HG03520 (cell line): ENCODE measurements at regions not wholly inside any gene's neighbourhood (a gene's known extent, or its start where the extent isn't known, plus 50 kb on each side); places are given as distances from the start of the nearest gene placed in this dataset.

ENCODE experiments used
- ATAC-seq: cut with Tn5 transposase; IDR thresholded peaks from one replicate; pipeline ENCODE4 v1.9.1; 2021; ENCODE audit warnings: mild to moderate bottlenecking, moderate library complexity; ENCODE audit not compliant: unreplicated experiment

GRCh38 chr2:177077778-177078177 is 134.8 kb upstream of the HNRNPA3 start:
- ATAC-seq = no peak

DNA sequence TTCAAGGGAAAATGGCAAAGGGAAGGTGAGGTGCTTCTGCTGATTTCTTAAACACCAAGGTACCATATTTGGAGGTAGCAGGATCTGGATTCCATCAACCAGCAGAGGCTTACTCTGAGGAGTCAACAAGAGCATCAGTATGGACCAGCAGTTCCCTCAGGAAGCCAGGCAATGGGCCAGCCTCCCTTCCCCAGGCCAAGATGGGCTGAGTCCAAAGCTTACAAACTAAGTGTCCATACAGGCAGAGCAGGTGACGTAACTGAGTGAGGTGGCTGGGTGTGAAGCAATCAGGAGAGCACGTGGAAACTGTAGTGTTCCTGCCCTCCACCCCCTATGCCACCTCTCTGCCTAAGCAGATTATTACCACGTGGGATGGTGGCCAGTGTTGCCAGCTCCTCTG is 134.2 kb upstream of the HNRNPA3 start:
- ATAC-seq = no peak

DNA sequence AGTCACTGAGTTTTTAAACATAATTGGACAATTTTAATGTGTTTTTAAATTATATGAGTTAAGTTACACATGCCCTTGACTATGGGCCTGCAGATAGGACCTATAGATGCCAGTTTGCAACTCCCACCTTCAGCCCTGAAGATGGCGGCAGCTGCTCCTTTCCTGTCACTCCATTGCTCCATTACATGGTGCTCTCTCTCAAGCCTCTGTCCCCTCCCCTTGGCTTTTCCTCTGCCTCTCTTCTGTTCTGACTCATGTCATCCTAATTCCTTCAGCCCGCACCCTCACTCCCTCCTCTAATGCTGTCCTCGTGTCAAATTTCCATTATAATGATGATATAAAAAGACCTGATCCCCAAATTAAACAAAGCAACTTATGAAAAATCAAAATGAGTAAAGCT is 133.7 kb upstream of the HNRNPA3 start:
- ATAC-seq = no peak

- ATAC-seq = no peak
Observed at GRCh38 chr2:177080746-177081284, 131.8 kb upstream of the HNRNPA3 start.

- no peak for ATAC-seq
Observed at GRCh38 chr2:177084607-177085006, 128.0 kb upstream of the HNRNPA3 start.

DNA sequence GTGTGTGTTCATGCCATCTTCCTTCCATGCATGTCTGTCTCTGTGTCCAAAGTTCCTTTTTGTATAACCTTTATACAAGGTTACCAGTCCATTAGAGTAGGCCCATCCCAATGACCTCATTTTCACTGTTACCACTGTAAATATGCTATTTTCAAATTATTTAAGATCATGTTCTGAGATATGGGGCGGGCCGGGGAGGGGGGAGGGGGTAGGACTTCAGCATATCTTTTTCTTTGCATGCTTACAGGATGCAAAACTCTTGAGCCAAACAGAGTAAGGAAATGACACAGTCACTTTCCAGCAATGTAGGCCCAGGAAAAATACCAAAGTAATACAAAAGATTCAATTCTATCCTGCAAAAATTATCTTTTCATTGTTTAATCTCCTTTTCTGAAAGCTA is 124.1 kb upstream of the HNRNPA3 start:
- ATAC-seq = no peak

GRCh38 chr2:177090967-177091366 is 121.6 kb upstream of the HNRNPA3 start:
- ATAC-seq = no peak

DNA sequence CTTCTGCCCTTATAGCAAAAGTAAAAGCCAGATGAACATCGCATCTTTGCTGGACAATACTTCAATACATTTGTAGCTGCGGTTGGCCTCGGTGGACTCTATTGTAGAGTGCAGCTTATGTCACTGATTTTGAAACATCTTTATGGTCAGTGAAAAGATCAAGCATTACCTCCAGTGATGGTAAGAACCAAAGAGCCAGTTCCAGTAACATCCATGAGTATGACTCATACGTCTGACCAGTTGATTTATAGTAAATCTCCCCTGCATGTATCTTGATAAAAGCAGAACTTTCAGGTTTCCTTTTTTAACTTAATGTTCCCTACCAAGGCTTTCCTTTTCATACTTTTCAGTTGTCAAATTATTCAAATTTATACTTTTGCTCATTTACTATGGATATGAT is 119.2 kb upstream of the HNRNPA3 start:
- no peak for ATAC-seq

- no peak for ATAC-seq
Observed at GRCh38 chr2:177098001-177098613, 114.5 kb upstream of the HNRNPA3 start.

GRCh38 chr2:177101930-177102329 is 110.7 kb upstream of the HNRNPA3 start:
- ATAC-seq = no peak

DNA sequence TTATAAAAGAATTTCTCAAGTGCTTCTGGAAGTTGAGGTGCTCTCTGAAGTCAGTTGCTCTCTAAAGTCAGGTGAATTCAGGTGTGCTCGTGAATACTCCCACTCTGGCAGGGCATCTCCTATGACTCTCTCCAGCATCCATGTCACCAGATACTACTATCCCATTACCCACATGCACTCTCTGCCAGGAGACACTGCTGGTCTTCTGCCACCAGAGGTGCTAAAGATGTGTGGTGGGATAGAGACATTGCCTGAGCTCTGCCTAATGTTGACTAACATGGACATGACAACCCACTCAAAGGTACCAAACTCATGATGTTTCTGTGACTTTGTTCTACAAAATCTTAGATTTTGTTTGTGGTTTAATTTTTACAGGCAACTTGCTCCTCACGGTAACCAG is 106.4 kb upstream of the HNRNPA3 start:
- ATAC-seq = no peak

DNA sequence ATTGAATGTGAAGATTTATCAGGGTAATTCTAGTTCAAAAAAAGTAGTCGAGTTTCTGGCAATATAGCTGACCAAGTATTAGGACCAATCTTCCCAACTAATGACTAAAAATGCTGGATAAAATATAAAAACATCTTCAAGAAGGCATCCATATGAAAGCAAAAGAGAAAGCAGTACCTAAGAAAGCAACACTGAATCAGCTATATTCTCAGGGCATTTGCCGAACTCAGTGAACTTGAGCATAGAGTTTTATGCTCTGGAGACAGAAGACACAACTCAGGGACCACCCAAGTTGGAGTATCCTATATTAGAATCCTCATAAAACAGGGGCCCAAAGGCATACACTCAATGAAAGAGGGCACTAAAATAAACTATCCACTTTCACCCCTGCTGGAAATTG is 103.7 kb upstream of the HNRNPA3 start:
- no peak for ATAC-seq

GRCh38 chr2:177114712-177115111 is 97.9 kb upstream of the HNRNPA3 start:
- no peak for ATAC-seq

GRCh38 chr2:177117755-177118154 is 94.8 kb upstream of the HNRNPA3 start:
- ATAC-seq = no peak

DNA sequence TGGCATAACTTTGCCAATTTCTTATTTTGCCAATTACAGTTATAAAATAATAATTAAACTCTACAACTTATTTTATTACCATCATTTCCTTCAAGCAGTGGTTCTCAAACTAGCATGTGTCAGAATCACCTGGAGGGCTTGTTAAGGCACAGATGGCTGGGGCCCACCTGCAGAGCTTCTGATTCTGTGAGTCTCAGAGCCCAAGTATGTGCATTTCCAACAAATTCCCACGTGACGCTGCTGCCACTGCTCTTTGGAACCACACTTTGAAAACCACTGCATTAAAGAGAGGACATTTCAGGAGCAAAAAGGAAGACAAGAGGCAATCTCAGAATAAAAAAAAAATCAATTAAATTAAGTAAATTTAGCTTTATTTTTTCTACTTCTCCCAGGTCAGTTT is 94.0 kb upstream of the HNRNPA3 start:
- ATAC-seq = no peak

DNA sequence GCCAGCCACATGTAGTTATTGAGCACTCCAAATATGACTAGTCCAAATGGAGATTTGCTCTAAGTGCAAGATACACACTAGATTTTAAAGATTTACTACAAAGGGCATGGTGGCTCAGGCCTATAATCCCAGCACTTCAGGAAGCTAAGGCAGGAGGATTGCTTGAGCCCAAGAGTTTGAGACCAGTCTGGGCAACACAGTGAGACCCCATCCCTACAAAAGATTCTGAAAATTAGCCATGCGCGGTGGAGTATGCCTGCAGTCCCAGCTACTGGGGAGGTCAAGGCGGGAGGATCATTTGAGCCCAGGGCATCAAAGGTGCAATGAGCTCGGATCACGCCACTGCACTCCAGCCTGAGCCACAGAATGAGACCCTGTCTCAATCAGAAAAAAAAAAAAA is 93.5 kb upstream of the HNRNPA3 start:
- no peak for ATAC-seq

- no peak for ATAC-seq
Observed at GRCh38 chr2:177123048-177123447, 89.5 kb upstream of the HNRNPA3 start.

- ATAC-seq = no peak
Observed at GRCh38 chr2:177124371-177124770, 88.2 kb upstream of the HNRNPA3 start.

DNA sequence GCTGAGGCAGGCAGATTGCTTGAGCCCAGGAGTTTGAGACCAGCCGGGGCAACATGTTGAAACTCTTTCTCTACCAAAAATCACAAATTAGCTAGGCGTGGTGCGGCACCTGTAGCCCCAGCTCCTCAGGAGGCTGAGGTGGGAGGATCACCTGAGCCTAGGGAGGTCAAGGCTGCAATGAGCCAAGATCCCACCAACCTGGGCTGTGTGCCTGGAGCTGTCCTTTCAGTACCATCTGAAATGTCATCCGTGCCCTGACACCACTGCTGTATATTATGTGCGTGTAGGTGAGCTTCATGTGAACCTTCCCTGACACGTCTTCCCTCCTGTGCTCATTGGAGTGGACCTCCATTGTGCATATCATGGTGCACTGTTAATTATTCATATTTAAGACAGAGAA is 84.8 kb upstream of the HNRNPA3 start:
- ATAC-seq = no peak

- no peak for ATAC-seq
Observed at GRCh38 chr2:177129610-177130009, 83.0 kb upstream of the HNRNPA3 start.

GRCh38 chr2:177131858-177132257 is 80.7 kb upstream of the HNRNPA3 start:
- no peak for ATAC-seq

DNA sequence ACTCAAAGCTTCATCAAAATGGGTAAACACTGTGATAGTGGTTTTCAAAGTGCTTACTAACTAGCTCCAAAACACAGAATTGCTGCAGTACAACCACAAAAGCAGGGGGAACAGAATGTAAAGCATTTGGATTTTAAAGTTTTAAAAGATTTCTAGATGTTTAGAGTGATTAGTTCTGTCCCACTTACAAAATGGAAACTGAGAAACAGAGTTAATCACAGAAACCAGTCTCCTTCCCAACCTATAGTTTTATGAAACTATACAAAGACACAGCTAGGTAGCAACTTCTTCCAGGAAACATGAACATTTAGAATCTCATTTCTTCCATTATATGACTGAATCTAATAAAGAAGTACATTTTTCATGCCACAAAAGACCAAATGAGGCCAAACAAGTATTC is 73.8 kb upstream of the HNRNPA3 start:
- ATAC-seq = no peak

GRCh38 chr2:177141866-177142265 is 70.7 kb upstream of the HNRNPA3 start:
- ATAC-seq = no peak
